Endodermal cell (in vitro differentiated cells): ENCODE measurements at regions not wholly inside any gene's neighbourhood (a gene's known extent, or its start where the extent isn't known, plus 50 kb on each side); places are given as distances from the start of the nearest gene placed in this dataset.

ENCODE experiments used
- DNase-seq: peaks from one replicate; pipeline ENCODE4 v3.0.0-alpha.2; 2017
- H3K27ac ChIP-seq: 2 replicates; pipeline ENCODE4 v1.5.1; 2013; ENCODE audit warnings: mild to moderate bottlenecking, low read depth, low read length, moderate library complexity
- H3K27me3 ChIP-seq: 2 replicates; pipeline ENCODE4 v1.6.1; 2013; ENCODE audit warnings: mild to moderate bottlenecking, low read length, moderate library complexity; ENCODE audit not compliant: insufficient read depth, control insufficient read depth, poor library complexity, severe bottlenecking
- H3K36me3 ChIP-seq: 2 replicates; pipeline ENCODE4 v1.7.0; 2013; ENCODE audit warnings: mild to moderate bottlenecking, low read length, moderate library complexity; ENCODE audit not compliant: control insufficient read depth, insufficient read depth
- H3K4me1 ChIP-seq: one replicate; pipeline ENCODE4 v1.7.0; 2013; ENCODE audit warnings: low read length; ENCODE audit not compliant: control insufficient read depth, insufficient read depth
- H3K4me3 ChIP-seq: 2 replicates; pipeline ENCODE4 v1.5.1; 2013; ENCODE audit warnings: mild to moderate bottlenecking, low read length, moderate library complexity
- H3K9ac ChIP-seq: 2 replicates; pipeline ENCODE4 v1.6.1; 2013; ENCODE audit warnings: mild to moderate bottlenecking, low read length, moderate library complexity; ENCODE audit not compliant: poor library complexity, severe bottlenecking; ENCODE audit errors: extremely low read depth
- H3K9me3 ChIP-seq: 2 replicates; pipeline ENCODE4 v1.6.1; 2013; ENCODE audit warnings: mild to moderate bottlenecking, low read length, moderate library complexity; ENCODE audit not compliant: control insufficient read depth
- H3K27ac Mint-ChIP-seq: 2 replicates; pipeline ENCODE4 v1.8.0; 2020; ENCODE audit warnings: mixed read lengths
- H3K27me3 Mint-ChIP-seq: 2 replicates; pipeline ENCODE4 v1.8.0; 2021; ENCODE audit warnings: mild to moderate bottlenecking, mixed read lengths; ENCODE audit not compliant: insufficient read depth
- H3K36me3 Mint-ChIP-seq: 2 replicates; pipeline ENCODE4 v1.8.0; 2020; ENCODE audit warnings: low read depth, mixed read lengths
- H3K4me1 Mint-ChIP-seq: 2 replicates; pipeline ENCODE4 v1.8.0; 2020; ENCODE audit warnings: mixed read lengths
- H3K4me3 Mint-ChIP-seq: 2 replicates; pipeline ENCODE4 v1.8.0; 2020; ENCODE audit warnings: mild to moderate bottlenecking, moderate library complexity, mixed read lengths
- H3K9me3 Mint-ChIP-seq: 2 replicates; pipeline ENCODE4 v1.8.0; 2020; ENCODE audit warnings: mild to moderate bottlenecking, mixed read lengths
- WGBS, 2 experiments: methylation state at CpG; one replicate each; pipeline versions ENCODE4 v1.1.5 to v1.1.7; 2013; ENCODE audit warnings: missing lambda C conversion rate in 2 of 2, mixed read lengths in 1 of 2; ENCODE audit not compliant: insufficient coverage in 1 of 2, insufficient read length in 1 of 2; 5-methylcytosine and 5-hydroxymethylcytosine counted together
- TF ChIP-seq, protein P1 (sequence below): fragments of 200-600 bp; sonication (generic); conservative IDR thresholded peaks from 2 replicates; pipeline ENCODE4 v1.5.0; 2021; ENCODE audit warnings: antibody characterized with exemption, mild to moderate bottlenecking

DNA sequence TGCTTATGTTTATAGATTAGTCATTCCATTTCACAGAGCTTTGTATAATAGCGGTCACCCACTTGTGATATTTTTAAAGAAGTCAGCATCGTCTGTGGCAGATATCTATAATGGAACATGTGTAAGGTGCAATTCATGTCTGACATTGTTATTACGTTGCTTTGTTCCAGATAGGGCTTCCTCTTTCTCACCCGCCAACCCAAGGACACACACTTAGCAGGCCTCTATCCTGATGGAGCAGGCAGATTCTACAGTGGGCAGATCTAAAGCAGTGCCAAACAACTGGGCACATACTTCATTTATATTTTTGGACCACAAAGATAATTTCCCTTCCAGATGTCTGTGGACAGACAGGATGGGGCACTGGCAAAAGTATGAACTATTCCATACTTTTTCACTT lies 573.1 kb downstream of the TDRD15 start:
- Histone ChIP-seq H3K4me1 (no peaks in the 10 kb centered on the region), H3K4me3 (no peak overlapping the region), H3K27ac (no peak overlapping the region), H3K36me3 (no peaks in the 10 kb centered on the region), H3K27me3 (no peaks in the 10 kb centered on the region), H3K9me3 (no peaks in the 10 kb centered on the region), H3K9ac (no peak overlapping the region)
- no peaks in the 10 kb centered on the region for H3K9me3 Mint-ChIP-seq
- TF ChIP-seq, protein P1, sequence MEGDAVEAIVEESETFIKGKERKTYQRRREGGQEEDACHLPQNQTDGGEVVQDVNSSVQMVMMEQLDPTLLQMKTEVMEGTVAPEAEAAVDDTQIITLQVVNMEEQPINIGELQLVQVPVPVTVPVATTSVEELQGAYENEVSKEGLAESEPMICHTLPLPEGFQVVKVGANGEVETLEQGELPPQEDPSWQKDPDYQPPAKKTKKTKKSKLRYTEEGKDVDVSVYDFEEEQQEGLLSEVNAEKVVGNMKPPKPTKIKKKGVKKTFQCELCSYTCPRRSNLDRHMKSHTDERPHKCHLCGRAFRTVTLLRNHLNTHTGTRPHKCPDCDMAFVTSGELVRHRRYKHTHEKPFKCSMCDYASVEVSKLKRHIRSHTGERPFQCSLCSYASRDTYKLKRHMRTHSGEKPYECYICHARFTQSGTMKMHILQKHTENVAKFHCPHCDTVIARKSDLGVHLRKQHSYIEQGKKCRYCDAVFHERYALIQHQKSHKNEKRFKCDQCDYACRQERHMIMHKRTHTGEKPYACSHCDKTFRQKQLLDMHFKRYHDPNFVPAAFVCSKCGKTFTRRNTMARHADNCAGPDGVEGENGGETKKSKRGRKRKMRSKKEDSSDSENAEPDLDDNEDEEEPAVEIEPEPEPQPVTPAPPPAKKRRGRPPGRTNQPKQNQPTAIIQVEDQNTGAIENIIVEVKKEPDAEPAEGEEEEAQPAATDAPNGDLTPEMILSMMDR = no peak
- no peak for DNase-seq
- H3K27ac Mint-ChIP-seq = no peak overlapping the region
- no peaks in the 10 kb centered on the region for H3K36me3 Mint-ChIP-seq
- H3K4me3 Mint-ChIP-seq = no peak overlapping the region
- H3K27me3 Mint-ChIP-seq = no peaks in the 10 kb centered on the region
- 83 to 92% methylated on average over 2 to 4 of the region's 4 CpGs for WGBS, 2 experiments
- no peaks in the 10 kb centered on the region for H3K4me1 Mint-ChIP-seq

DNA sequence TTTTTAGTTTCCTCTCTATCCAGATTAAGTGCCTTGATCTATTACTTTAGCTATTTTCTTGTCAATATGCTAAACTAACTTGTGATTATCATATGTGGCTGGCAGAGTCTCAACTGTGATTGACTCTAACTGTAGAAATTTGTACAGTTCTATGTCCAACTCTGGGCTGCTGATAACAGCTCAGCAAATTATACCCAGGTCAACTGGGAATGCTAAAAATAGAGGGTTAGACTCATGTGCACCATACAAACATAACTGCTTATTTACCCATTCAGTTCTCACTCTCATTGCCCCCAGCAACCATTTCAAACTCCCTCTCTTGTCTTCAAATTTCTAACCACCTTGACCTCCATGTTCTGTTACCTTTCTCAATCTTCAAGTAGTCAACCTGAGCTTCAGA lies 576.9 kb downstream of the TDRD15 start:
- no peaks in the 10 kb centered on the region for H3K4me1 ChIP-seq
- H3K9me3 Mint-ChIP-seq = no peaks in the 10 kb centered on the region
- no peak overlapping the region for H3K4me3 Mint-ChIP-seq
- no peak for DNase-seq
- H3K36me3 Mint-ChIP-seq = no peaks in the 10 kb centered on the region
- no peaks in the 10 kb centered on the region for H3K36me3 ChIP-seq
- peaks cover 5% of the 10 kb centered on the region for H3K4me1 Mint-ChIP-seq
- H3K27me3 Mint-ChIP-seq = no peaks in the 10 kb centered on the region
- no peak overlapping the region for H3K4me3 ChIP-seq
- no peaks in the 10 kb centered on the region for H3K27me3 ChIP-seq
- TF ChIP-seq, protein P1 = no peak
- H3K27ac ChIP-seq = no peak overlapping the region
- H3K9ac ChIP-seq = no peak overlapping the region
- H3K9me3 ChIP-seq = no peaks in the 10 kb centered on the region
- H3K27ac Mint-ChIP-seq = no peak overlapping the region

DNA sequence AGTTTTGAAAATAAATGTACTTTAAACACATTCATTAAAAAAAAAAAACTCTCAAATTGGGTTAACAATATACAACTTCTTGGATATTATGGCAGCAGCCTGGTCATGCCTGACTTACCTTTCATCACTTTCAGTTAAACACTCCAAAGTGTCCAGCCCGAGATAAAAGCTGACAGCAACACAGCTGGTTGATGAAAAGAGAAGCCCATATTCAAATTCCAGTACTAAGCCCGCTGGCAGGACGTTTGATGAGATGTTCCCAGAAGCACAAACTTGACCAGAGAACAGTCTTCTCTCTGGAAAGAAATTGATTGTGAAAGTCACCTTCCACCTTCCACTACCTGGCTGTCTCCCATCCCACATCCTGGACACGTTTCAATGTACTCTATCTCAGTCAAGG lies 586.3 kb downstream of the TDRD15 start:
- Histone ChIP-seq H3K36me3 (no peaks in the 10 kb centered on the region), H3K9ac (no peak overlapping the region), H3K4me3 (no peak overlapping the region), H3K4me1 (no peaks in the 10 kb centered on the region), H3K27ac (no peak overlapping the region), H3K9me3 (no peaks in the 10 kb centered on the region), H3K27me3 (no peaks in the 10 kb centered on the region)
- no peak for DNase-seq
- H3K4me1 Mint-ChIP-seq = no peaks in the 10 kb centered on the region
- H3K36me3 Mint-ChIP-seq = no peaks in the 10 kb centered on the region
- H3K27ac Mint-ChIP-seq = no peak overlapping the region
- H3K4me3 Mint-ChIP-seq = no peak overlapping the region
- H3K27me3 Mint-ChIP-seq = no peaks in the 10 kb centered on the region
- WGBS, 2 experiments = 92% methylated on average over 2 to 4 of the region's 4 CpGs
- H3K9me3 Mint-ChIP-seq = no peaks in the 10 kb centered on the region
- TF ChIP-seq, protein P1 = no peak
